22Rv1 (cell line): ENCODE measurements at regions not wholly inside any gene's neighbourhood (a gene's known extent, or its start where the extent isn't known, plus 50 kb on each side); places are given as distances from the start of the nearest gene placed in this dataset.

ENCODE experiments used
- H3K27ac ChIP-seq: fragments of 450-650 bp; 2 replicates; pipeline ENCODE4 v1.5.1; 2017
- ZFX ChIP-seq: fragments of 450-650 bp; IDR thresholded peaks from 2 replicates; pipeline ENCODE4 v1.6.1; 2017; ENCODE audit warnings: antibody characterized with exemption, borderline replicate concordance
- TF ChIP-seq, protein P1 (sequence below): fragments of 450-650 bp; IDR thresholded peaks from 2 replicates; pipeline ENCODE4 v1.5.1; 2017; ENCODE audit warnings: mild to moderate bottlenecking

GRCh38 chr5:155278532-155278931, 265.0 kb downstream of the KIF4B start:
- no peak for TF ChIP-seq ZFX
- TF ChIP-seq, protein P1, sequence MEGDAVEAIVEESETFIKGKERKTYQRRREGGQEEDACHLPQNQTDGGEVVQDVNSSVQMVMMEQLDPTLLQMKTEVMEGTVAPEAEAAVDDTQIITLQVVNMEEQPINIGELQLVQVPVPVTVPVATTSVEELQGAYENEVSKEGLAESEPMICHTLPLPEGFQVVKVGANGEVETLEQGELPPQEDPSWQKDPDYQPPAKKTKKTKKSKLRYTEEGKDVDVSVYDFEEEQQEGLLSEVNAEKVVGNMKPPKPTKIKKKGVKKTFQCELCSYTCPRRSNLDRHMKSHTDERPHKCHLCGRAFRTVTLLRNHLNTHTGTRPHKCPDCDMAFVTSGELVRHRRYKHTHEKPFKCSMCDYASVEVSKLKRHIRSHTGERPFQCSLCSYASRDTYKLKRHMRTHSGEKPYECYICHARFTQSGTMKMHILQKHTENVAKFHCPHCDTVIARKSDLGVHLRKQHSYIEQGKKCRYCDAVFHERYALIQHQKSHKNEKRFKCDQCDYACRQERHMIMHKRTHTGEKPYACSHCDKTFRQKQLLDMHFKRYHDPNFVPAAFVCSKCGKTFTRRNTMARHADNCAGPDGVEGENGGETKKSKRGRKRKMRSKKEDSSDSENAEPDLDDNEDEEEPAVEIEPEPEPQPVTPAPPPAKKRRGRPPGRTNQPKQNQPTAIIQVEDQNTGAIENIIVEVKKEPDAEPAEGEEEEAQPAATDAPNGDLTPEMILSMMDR = no peak

GRCh38 chr5:155282503-155283107, 269.1 kb downstream of the KIF4B start:
- H3K27ac ChIP-seq = no peak overlapping the region
- no peak for TF ChIP-seq ZFX
- TF ChIP-seq, protein P1 = no peak

More at GRCh38 chr5:155278532-155278931, 265.0 kb downstream of the KIF4B start:
- no peak overlapping the region for H3K27ac ChIP-seq

GRCh38 chr5:155285706-155286105, 272.2 kb downstream of the KIF4B start:
- no peak for TF ChIP-seq ZFX
- TF ChIP-seq, protein P1 = no peak
- no peak overlapping the region for H3K27ac ChIP-seq

DNA sequence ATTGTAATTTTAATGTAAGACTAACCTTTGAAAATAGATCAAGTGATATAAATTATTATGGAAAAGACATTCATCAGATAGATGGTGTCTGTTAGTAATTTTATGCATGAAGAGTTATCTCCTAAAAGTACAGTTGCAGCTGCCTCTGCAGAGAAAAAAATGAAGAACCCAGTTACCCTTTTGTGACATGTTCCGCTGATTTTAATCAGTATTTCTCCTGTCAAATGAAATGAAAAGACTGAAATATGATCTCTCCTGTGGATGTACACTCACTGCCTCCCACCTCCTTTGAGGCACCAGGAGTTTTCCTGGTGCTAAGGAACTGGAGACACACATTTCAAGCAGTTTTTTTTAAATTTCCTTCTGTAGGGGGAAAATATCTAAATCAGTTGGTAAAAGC, 277.4 kb downstream of the KIF4B start:
- TF ChIP-seq ZFX = no peak
- TF ChIP-seq, protein P1 = no peak
- no peak overlapping the region for H3K27ac ChIP-seq

DNA sequence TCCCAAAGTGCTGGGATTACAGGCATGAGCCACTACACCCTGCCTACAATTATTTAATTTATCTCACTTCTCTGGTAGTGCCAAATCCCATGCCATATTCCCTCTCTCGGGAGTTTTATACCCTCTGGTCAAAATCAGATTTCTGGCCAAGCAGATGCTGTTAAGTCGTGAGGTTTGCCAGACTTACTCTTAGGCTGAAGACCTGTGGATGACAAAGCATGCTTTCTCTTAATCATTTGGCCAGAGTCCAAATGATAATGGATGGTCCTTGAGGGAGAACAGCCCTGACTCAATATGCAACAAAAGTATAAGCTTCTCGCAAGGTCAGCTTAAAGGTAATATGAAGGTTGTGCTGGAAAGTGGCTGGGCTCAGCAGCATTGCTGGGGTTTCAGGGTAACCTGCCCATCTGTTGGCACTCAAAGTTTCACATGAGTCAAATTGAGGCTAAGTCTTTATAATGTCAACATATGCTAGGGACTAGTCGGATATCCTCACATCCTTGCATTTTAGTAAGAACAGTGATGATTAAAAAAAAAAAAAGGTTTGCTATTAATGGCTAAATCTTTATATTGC, 280.1 kb downstream of the KIF4B start:
- H3K27ac ChIP-seq = no peak overlapping the region
- TF ChIP-seq, protein P1 = no peak
- no peak for TF ChIP-seq ZFX

GRCh38 chr5:155295111-155295510, 281.6 kb downstream of the KIF4B start:
- TF ChIP-seq, protein P1 = no peak
- no peak for TF ChIP-seq ZFX
- H3K27ac ChIP-seq = no peak overlapping the region

DNA sequence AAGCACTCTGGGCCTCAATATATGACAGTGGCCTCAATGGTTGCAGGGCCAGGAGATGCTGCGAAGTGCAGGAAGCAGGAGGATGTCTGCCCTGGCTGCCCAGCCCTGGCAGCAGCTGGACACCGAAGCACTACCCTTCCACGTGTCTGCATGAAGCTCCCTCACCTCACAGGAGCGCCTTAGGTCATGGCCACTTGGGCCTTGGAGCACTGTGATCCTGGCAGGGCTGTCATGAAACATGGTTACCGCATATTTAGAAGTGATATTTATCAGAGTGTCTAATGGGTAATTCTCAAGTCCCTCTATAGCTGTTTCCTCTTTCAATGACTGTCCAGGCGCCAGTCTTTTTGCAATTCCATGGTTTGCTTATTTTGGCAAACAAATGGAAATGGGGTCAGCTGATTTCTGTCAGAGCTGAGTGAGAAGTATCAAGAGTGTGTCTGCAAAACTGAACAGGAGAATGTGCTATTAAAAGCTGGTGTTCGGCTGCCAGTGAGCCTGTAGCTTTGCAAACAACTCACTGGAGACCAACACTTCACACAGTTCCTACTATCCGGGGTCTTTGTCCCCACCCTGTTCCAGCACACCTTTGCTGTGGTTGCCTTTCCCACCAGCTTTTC, 285.9 kb downstream of the KIF4B start:
- TF ChIP-seq ZFX = no peak
- TF ChIP-seq, protein P1 = no peak
- H3K27ac ChIP-seq = no peak overlapping the region
